NOMO-1 treated with dmso at 0.1 percent for 144 hours (cell line): ENCODE measurements at regions not wholly inside any gene's neighbourhood (a gene's known extent, or its start where the extent isn't known, plus 50 kb on each side); places are given as distances from the start of the nearest gene placed in this dataset.
A peak's percentile ranks its signal among the peaks of the same experiment; 100 is the strongest.

Source experiments
- DNase-seq: peaks from one replicate; lab custom pipeline; 2025; ENCODE audit not compliant: unreplicated experiment; lab: John Stamatoyannopoulos, UW

GRCh38 chr2:196248467-196249094 lies 77.2 kb upstream of the STK17B start:
- no peak for DNase-seq

DNA sequence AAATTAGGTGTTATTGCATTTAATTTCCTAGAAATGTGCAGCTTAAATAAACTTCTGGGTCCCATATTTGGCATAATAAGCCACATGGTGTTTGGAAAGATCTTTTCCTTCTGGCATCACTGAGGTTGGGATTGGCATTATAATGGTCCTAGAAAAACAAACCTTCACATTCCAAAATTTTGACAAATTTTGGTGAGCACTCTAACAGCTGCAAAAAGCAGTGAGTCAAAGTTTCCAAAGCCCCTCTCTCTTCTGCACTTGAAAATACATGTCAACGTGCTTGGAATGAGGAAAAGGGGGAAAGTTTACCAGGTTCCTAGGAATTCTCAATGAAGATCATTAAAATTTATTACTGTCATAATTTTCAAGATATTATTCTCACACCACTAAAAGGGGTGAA lies 77.8 kb upstream of the STK17B start:
- DNase-seq: no peak

- peak; percentile 38 for DNase-seq
Measured at GRCh38 chr2:196249860-196250259, 78.5 kb upstream of the STK17B start.

- no peak for DNase-seq
Measured at GRCh38 chr2:196251132-196251531, 79.8 kb upstream of the STK17B start.

DNA sequence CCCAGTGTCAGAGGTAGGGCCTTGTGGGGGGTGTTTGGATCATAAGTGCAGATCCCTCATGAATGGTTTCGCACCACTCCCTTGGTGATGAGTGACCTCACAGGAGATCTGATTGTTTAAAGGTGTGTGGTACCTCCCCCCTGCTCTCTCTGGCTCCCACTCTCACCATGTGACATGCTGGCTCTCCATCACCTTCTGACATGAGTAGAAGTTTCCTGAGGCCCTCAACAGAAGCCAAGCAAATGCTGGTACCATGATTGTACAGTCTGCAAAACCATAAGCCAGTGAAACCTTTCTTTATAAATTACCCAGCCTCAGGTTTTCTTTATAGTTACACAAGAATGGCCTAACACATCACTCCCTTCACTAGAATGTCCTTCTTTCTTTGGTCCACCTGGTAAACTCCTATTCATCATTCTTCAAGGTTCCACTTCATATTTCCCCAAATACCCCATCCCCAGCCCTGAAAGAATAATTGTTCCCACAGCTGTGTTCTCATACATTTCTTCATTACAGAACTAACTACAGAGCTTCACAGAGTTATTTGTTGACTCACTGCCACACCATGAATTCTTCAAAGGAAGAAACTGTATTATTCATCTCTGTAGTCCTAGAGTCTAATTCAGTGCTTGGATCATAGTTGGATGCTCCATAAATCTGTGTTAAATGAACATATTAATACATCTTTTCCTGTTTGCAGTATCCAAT lies 81.2 kb upstream of the STK17B start:
- DNase-seq: no peak

GRCh38 chr2:196253116-196253480 lies 81.7 kb upstream of the STK17B start:
- no peak for DNase-seq

GRCh38 chr2:196256585-196256984 lies 85.2 kb upstream of the STK17B start:
- DNase-seq: no peak

- no peak for DNase-seq
Measured at GRCh38 chr2:196257086-196257485, 85.7 kb upstream of the STK17B start.

DNA sequence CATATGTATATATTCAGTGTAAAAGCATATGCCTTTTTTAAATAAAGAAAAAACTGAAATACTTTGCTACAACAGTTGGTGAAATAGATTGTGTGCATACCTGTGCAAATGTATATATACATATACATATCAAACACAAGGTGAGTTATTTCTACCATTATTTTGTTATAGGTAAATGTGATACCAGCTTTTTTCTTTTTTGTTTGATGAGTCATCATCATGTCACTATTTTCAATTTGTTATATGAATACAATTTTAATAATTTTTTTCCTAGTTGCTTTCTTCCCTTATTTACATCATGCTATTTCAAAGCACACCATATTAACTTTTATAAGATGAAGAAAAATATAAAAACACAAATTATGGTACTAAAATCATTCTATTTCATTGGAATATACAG lies 87.0 kb upstream of the STK17B start:
- DNase-seq: no peak

GRCh38 chr2:196259507-196260481 lies 88.4 kb upstream of the STK17B start:
- no peak for DNase-seq

DNA sequence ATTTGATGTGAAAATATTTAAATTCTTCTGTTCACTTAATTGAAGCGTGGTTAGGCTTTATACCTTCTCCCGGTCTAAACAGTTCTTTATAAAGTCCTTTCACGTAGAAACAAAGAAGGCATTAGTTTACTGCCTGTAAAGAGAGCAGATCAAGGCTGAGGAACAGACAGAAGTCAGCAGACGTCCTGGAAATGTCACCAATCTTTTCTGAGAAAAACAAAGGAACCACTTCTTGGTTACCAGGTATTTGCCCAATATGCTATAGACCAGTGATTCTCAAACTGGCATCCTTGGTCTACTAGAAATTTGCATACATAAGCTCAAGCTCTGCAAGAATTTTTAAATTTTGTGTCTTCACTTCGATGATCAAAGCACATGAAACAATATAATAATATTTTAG lies 89.2 kb upstream of the STK17B start:
- DNase-seq: no peak

- DNase-seq: no peak
Measured at GRCh38 chr2:196262606-196263005, 91.2 kb upstream of the STK17B start.

GRCh38 chr2:196263181-196263747 lies 91.9 kb upstream of the STK17B start:
- peak; percentile 26 for DNase-seq

GRCh38 chr2:196266351-196266750 lies 95.0 kb upstream of the STK17B start:
- DNase-seq: no peak

DNA sequence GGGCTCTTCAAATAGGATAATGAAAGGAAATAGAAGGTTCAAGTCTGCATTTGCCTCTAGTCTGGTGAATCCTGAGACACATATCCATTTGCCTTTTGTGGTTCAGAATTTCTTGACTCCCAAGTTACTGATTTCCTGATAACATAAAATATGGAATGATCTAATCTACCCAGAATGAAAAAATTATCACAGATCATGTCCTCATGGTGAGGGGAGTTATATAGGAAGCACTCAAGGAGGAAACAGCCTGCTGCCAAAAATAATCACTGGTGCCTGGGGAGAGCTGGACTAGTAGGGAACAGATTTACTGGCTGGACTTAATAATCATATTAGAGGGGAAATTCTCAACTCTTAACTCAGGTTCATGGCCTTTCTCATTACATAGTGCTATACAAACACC lies 95.5 kb upstream of the STK17B start:
- DNase-seq: no peak

DNA sequence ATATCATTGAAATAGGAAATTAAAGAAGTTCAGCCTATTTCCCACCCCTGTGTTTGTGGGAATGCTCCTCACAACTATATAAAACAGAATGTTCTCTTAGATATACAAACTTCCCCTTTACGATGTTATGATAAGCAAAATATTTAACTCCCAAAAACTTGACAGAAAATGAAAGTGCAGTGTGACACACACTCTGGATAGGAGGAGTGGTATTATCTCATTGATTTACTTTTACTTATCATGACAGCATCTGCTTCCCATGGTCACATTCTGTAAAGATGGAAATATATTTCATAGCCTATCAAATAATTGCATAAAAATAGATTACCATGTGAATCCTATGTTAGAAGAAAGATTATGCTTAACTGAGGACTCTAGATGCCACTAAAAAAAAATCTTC lies 96.6 kb upstream of the STK17B start:
- DNase-seq: no peak

- peak; percentile 81 for DNase-seq
Measured at GRCh38 chr2:196268538-196269338, 97.4 kb upstream of the STK17B start.

DNA sequence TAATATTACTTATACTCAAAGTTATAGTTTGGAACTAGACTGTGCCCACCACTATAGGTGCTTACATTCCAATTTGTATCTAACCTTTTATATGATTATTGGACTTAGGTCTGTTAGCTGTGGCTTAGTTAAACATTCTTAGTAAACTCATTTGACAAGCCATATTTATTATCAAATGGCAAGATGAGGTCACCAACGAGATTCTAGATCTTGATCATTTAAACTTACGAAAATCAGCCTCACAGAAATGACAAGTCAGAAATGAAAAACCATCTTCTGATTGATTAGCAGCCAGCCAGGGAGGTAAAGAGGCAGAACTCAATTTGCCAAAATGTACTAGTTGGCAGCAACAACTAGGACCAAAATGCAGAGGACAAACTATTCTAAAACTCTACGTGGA lies 100.4 kb upstream of the STK17B start:
- DNase-seq: no peak

GRCh38 chr2:196274387-196274809 lies 103.0 kb upstream of the STK17B start:
- DNase-seq: no peak

DNA sequence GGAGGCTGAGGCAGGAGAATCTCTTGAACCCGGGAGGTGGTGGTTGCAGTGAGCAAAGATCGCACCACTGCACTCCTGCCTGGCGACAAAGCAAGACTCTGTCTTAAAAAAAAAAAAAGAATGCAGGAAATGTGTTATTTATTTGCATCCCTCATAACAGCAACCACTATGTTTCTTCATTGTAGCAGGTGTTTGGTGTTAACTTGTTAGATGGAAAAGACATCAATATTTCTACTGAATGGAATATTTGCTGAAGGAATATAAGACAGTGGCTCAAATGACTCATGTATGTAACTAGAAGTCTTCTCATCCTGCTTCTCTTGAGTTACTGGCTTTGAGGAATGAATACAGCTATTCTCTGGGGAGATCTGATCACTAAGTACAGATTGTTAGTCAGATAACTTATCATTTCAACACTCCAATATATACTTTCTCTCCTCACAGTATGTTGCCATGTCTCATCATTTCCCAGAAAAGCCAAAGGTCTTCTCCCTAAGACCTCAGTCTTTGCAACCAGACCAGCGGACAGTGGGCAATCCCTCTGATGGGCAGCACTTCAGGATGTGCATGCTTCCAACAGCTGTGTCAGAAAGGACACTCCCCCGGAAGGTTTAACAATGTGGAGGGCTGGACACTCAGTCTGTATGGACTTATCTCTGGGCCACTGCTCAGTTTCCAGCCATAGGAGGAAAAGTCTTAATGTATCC lies 104.4 kb upstream of the STK17B start:
- no peak for DNase-seq
